Aorta (tissue), 5 donors: ENCODE measurements at regions not wholly inside any gene's neighbourhood (a gene's known extent, or its start where the extent isn't known, plus 50 kb on each side); places are given as distances from the start of the nearest gene placed in this dataset.

Experiments
- ATAC-seq: fragments of 200-7000 bp; cut with Tn5 transposase; one replicate; pipeline ENCODE4 v1.9.1; 2022; ENCODE audit warnings: moderate library complexity; ENCODE audit not compliant: low FRiP score
- DNase-seq, 2 donors: peaks; one replicate each; pipeline ENCODE4 v3.0.0-alpha.2; 2020
- H3K27ac ChIP-seq, 2 donors: one replicate each; pipeline ENCODE4 v1.5.1; 2013; ENCODE audit warnings: low read length in 2 of 2, mild to moderate bottlenecking in 2 of 2, moderate library complexity in 2 of 2, control low read depth in 1 of 2, inconsistent platforms in 1 of 2, low read depth in 1 of 2
- H3K27me3 ChIP-seq, 2 donors: one replicate each; pipeline ENCODE4 v1.6.1; 2013; ENCODE audit warnings: control low read depth in 1 of 2, low read length in 1 of 2, mild to moderate bottlenecking in 1 of 2, moderate library complexity in 1 of 2; ENCODE audit not compliant: insufficient read depth in 2 of 2, control insufficient read depth in 1 of 2
- H3K36me3 ChIP-seq, 2 donors: one replicate each; pipeline ENCODE4 v1.6.1; 2013; ENCODE audit warnings: control low read depth in 1 of 2, low read length in 1 of 2, mild to moderate bottlenecking in 1 of 2; ENCODE audit not compliant: insufficient read depth in 2 of 2, control insufficient read depth in 1 of 2
- H3K4me1 ChIP-seq, 2 donors: one replicate each; pipeline ENCODE4 v1.6.1; 2013; ENCODE audit warnings: low read length in 2 of 2, control low read depth in 1 of 2, mild to moderate bottlenecking in 1 of 2, moderate library complexity in 1 of 2; ENCODE audit not compliant: insufficient read depth in 2 of 2, control insufficient read depth in 1 of 2
- H3K4me3 ChIP-seq, 2 donors: one replicate each; pipeline ENCODE4 v1.5.1; 2013; ENCODE audit warnings: low read length in 2 of 2, control low read depth in 1 of 2, mild to moderate bottlenecking in 1 of 2
- H3K9me3 ChIP-seq: one replicate; pipeline ENCODE4 v1.6.1; 2013; ENCODE audit warnings: mild to moderate bottlenecking, low read length; ENCODE audit not compliant: control insufficient read depth
- WGBS, 2 donors: extraction: QIAGEN DNeasy Blood & Tissue Kit; methylation state at CpG; one replicate each; pipeline ENCODE4 v1.1.7; 2013; 5-methylcytosine and 5-hydroxymethylcytosine counted together
- intact Hi-C, 2 donors: fragments of 100-400 bp; cut with DNase I; formaldehyde crosslinking; loops; one replicate each; pipeline versions ENCODE4 v1.14.2 to v1.15.0; 2022
- donor health status: healthy with polysubstance abuse.
- donor health status: Bipolar disorder and iron deficiency.
- donor health status: DM: no; HTN: no; CAD: no.
- donor health status: DM: no; HTN: no; CAD: no.
- donor health status: DM: yes; HTN: yes; CAD: no.

GRCh38 chr2:78077633-78078032, 555.5 kb upstream of the LRRTM4 start:
- ATAC-seq (no peak), DNase-seq (no peak)
- intact Hi-C loops, result no loop called here
- Histone ChIP-seq H3K27ac (no peak overlapping the region), H3K9me3 (no peaks in the 10 kb centered on the region), H3K4me3 (no peak overlapping the region), H3K27me3 (no peaks in the 10 kb centered on the region), H3K36me3 (no peaks in the 10 kb centered on the region), H3K4me1 (no peaks in the 10 kb centered on the region)
- WGBS, 2 donors, result 49 to 67% methylated on average over 4 of the region's 4 CpGs

- 88 to 93% methylated on average over 2 of the region's 2 CpGs for WGBS, 2 donors
- Histone ChIP-seq H3K4me3 (no peak overlapping the region), H3K9me3 (no peaks in the 10 kb centered on the region), H3K27ac (no peak overlapping the region), H3K27me3 (no peaks in the 10 kb centered on the region), H3K4me1 (no peaks in the 10 kb centered on the region), H3K36me3 (no peaks in the 10 kb centered on the region)
- intact Hi-C loops, result no loop called here
- DNase-seq (no peak), ATAC-seq (no peak)
These were observed 560.4 kb upstream of the LRRTM4 start for GRCh38 chr2:78082555-78082954.

- no peaks in the 10 kb centered on the region for H3K4me1 ChIP-seq
- no peak overlapping the region for H3K27ac ChIP-seq
- no peaks in the 10 kb centered on the region for H3K36me3 ChIP-seq
- H3K4me3 ChIP-seq, result no peak overlapping the region
- H3K27me3 ChIP-seq, result no peaks in the 10 kb centered on the region
- ATAC-seq (no peak), DNase-seq (no peak)
- intact Hi-C loops, result no loop called here
- no peaks in the 10 kb centered on the region for H3K9me3 ChIP-seq
These were observed 571.3 kb upstream of the LRRTM4 start for GRCh38 chr2:78093436-78093835.

GRCh38 chr2:78109272-78109671, 587.1 kb upstream of the LRRTM4 start:
- no peak overlapping the region for H3K4me3 ChIP-seq
- WGBS, 2 donors, result 72 to 94% methylated on average over 3 of the region's 3 CpGs
- H3K27me3 ChIP-seq, result no peaks in the 10 kb centered on the region
- H3K27ac ChIP-seq, result no peak overlapping the region
- intact Hi-C loops, result no loop called here
- peaks cover 5% of the 10 kb centered on the region for H3K9me3 ChIP-seq
- no peak for DNase-seq
- no peaks in the 10 kb centered on the region for H3K4me1 ChIP-seq
- H3K36me3 ChIP-seq, result no peaks in the 10 kb centered on the region
- ATAC-seq, result no peak

- no peak for ATAC-seq
- Histone ChIP-seq H3K27ac (no peak overlapping the region), H3K4me1 (no peaks in the 10 kb centered on the region), H3K27me3 (no peaks in the 10 kb centered on the region), H3K36me3 (no peaks in the 10 kb centered on the region), H3K9me3 (no peaks in the 10 kb centered on the region), H3K4me3 (no peak overlapping the region)
- intact Hi-C loops, result no loop called here
- WGBS, 2 donors, result 88 to 89% methylated on average over 3 of the region's 3 CpGs
- DNase-seq, result no peak
These were observed 593.1 kb upstream of the LRRTM4 start for GRCh38 chr2:78115291-78115690.

GRCh38 chr2:78118037-78118436, 595.9 kb upstream of the LRRTM4 start:
- no peak overlapping the region for H3K4me3 ChIP-seq
- H3K27ac ChIP-seq, result no peak overlapping the region
- intact Hi-C loops, result no loop called here
- DNase-seq, result no peak
- no peaks in the 10 kb centered on the region for H3K9me3 ChIP-seq
- 82 to 90% methylated on average over 5 of the region's 5 CpGs for WGBS, 2 donors
- no peaks in the 10 kb centered on the region for H3K36me3 ChIP-seq
- H3K27me3 ChIP-seq, result no peaks in the 10 kb centered on the region
- ATAC-seq, result no peak
- no peaks in the 10 kb centered on the region for H3K4me1 ChIP-seq

- H3K4me3 ChIP-seq, result no peak overlapping the region
- H3K4me1 ChIP-seq, result no peaks in the 10 kb centered on the region
- no peaks in the 10 kb centered on the region for H3K27me3 ChIP-seq
- no peak overlapping the region for H3K27ac ChIP-seq
- ATAC-seq (no peak), DNase-seq (no peak)
- WGBS, 2 donors, result 15 to 24% methylated on average over 2 of the region's 2 CpGs
- no peaks in the 10 kb centered on the region for H3K36me3 ChIP-seq
- no peaks in the 10 kb centered on the region for H3K9me3 ChIP-seq
- intact Hi-C loops, result no loop called here
These were observed 598.1 kb upstream of the LRRTM4 start for GRCh38 chr2:78120275-78120674.

GRCh38 chr2:78125042-78125441, 602.9 kb upstream of the LRRTM4 start:
- ATAC-seq (no peak), DNase-seq (no peak)
- Histone ChIP-seq H3K4me3 (no peak overlapping the region), H3K27ac (no peak overlapping the region), H3K4me1 (no peaks in the 10 kb centered on the region), H3K27me3 (no peaks in the 10 kb centered on the region), H3K36me3 (no peaks in the 10 kb centered on the region), H3K9me3 (no peaks in the 10 kb centered on the region)
- WGBS, 2 donors, result 89 to 94% methylated on average over 3 of the region's 3 CpGs
- intact Hi-C loops, result no loop called here

- Histone ChIP-seq H3K36me3 (no peaks in the 10 kb centered on the region), H3K4me3 (no peak overlapping the region), H3K9me3 (no peaks in the 10 kb centered on the region), H3K4me1 (no peaks in the 10 kb centered on the region), H3K27me3 (no peaks in the 10 kb centered on the region), H3K27ac (no peak overlapping the region)
- 40% methylated on average over 4 of the region's 4 CpGs for WGBS, 2 donors
- intact Hi-C loops, result no loop called here
- ATAC-seq (no peak), DNase-seq (no peak)
These were observed 605.2 kb upstream of the LRRTM4 start for GRCh38 chr2:78127424-78127823.
